GM12875 (cell line): ENCODE measurements at regions not wholly inside any gene's neighbourhood (a gene's known extent, or its start where the extent isn't known, plus 50 kb on each side); places are given as distances from the start of the nearest gene placed in this dataset.

Source experiments
- H3K4me3 ChIP-seq: one replicate; pipeline ENCODE4 v1.5.1; 2011; ENCODE audit warnings: low read depth, low read length, control low read depth
- TF ChIP-seq, protein P1 (sequence below): IDR thresholded peaks from 2 replicates; pipeline ENCODE4 v1.5.1; 2011; ENCODE audit warnings: low read depth, mild to moderate bottlenecking, control low read depth, inconsistent platforms, low read length, moderate library complexity, borderline replicate concordance; ENCODE audit not compliant: insufficient read depth

DNA sequence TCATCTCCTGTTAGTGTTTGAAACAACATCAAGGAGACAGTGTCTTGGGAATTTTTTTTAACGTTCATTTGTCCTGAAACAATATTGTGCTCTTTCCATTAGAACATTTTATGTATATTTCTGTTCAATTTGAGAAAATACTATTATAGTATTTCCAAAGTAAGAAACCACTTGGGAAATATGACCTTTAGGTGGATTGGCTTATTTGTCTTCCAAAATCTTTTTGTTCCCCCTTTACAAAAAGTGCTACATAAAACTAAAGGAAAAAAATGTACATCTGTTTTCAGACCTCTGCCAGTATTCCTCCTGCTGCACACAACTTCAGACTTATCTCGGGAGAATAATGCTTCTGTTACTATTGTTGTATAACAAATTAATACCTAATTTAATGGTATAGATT lies 165.9 kb upstream of the AGTR1 start:
- TF ChIP-seq, protein P1, sequence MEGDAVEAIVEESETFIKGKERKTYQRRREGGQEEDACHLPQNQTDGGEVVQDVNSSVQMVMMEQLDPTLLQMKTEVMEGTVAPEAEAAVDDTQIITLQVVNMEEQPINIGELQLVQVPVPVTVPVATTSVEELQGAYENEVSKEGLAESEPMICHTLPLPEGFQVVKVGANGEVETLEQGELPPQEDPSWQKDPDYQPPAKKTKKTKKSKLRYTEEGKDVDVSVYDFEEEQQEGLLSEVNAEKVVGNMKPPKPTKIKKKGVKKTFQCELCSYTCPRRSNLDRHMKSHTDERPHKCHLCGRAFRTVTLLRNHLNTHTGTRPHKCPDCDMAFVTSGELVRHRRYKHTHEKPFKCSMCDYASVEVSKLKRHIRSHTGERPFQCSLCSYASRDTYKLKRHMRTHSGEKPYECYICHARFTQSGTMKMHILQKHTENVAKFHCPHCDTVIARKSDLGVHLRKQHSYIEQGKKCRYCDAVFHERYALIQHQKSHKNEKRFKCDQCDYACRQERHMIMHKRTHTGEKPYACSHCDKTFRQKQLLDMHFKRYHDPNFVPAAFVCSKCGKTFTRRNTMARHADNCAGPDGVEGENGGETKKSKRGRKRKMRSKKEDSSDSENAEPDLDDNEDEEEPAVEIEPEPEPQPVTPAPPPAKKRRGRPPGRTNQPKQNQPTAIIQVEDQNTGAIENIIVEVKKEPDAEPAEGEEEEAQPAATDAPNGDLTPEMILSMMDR, result no peak
- H3K4me3 ChIP-seq, result no peak overlapping the region

DNA sequence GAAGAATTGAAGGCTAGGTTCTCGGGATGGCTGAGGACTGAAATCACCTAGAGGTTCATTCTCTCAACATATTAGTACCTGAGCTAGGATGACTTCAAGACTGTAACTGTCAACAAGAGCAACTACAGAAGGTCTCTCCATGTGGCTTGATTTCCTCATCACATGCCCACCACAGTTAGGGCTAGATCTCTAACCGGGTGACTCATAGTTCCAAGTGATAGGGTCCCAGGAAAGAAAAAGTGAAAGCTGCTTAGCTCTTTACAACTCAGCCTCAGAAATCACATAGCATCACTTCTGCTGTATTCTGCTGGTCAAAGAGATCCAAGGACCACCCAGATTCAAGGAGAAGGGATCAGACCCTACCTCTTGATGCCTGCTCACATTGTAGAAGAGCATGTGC lies 165.4 kb upstream of the AGTR1 start:
- H3K4me3 ChIP-seq, result no peak overlapping the region
- TF ChIP-seq, protein P1, result no peak

DNA sequence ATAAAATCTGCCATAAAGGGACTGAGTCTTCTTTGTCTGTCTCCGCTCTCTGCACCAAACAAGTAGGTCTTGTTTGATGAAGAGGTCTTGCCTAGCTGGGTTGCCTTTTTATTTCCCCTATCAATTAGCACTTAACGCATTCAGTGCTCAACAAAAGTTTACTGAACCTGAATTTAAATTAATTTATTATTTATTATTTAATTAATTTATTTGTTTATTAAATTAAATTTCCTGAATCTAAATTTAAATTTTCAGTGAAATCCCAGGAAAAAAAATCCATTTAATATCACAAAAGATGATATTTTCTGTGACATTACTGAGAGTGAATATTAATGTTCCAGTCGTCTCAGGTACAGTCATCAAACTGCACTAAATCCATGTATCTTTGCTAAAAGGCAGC lies 164.9 kb upstream of the AGTR1 start:
- TF ChIP-seq, protein P1, result no peak

DNA sequence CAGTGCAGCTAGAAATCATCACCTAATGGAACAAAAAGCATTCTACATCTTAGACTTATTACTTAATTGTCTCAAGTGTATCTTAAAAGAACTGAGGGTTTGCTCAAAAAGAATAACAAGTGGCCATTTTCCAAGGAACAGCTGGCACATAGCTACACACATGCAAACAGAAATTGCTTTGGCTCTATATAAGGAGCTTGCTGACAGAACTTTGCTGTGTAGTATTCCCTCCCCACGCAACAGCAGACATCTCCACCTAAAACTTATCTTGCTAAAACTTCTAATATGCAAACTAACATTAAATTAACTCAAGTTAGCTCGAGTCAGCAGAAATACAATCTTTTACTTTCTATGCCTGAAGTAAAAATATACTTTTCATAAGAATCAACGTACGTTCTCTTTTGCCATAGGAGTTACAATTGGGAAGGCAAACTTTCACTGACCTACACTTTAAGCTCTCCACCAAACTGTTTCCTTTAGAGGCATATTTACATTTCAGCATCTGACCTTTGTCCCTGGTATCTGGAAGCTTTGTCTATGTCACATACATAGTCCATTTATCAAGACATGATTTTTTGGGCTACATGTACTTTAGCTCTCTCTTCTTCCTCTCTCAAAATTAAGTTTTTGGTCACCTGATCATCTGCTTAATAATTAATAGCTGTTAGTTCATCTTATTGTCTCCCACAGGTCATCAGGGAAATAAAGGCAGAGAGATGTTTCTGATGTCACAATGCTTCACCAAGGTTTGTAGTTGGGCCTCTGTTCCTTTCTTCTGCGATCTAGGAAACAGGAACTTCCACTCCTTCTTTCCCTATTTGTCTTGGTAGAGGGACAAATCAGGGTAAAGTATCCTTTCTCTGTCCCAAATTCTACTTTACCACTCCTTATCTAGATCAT lies 163.4 kb upstream of the AGTR1 start:
- no peak overlapping the region for H3K4me3 ChIP-seq
- TF ChIP-seq, protein P1, result no peak

More for the DNA sequence above, 164.9 kb upstream of the AGTR1 start:
- no peak overlapping the region for H3K4me3 ChIP-seq

DNA sequence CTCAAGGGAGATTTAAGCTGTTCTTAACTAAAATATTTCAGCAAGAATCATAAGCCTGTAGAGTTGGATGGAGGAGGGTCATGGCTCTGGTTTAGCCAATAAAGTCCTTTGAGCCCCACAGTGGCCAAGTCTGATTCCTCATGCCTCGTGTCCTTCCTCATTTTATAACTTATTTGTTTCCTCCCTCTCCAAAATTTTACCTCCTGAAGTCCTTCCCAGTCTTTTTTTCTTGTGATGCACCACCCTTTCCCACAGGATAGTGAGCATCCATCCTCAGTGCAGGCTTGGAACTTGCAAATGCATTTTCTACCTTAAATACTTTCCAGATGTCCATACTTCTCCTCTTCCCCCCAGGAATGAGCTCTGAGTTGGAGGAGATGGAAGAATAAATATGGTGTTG lies 162.7 kb upstream of the AGTR1 start:
- TF ChIP-seq, protein P1, result no peak
- no peak overlapping the region for H3K4me3 ChIP-seq

DNA sequence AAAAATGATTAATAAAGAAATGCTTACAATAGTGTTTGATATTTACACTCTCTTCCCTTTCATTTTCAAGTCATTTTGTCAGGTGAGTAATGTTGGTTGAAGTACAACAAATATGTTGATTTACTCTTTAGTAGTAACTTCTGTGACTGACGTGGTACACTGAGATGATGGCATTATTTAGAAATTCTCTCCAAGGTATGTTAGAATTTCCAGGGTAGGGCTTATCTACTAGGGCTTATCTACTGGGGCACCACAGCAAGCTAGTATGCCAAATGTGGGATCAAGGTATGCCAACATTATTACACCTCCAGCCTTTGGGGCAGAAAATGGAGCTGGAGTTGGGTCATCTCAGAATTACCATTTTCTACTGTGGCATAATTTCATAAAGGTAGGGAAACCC lies 157.4 kb upstream of the AGTR1 start:
- H3K4me3 ChIP-seq, result no peak overlapping the region
- TF ChIP-seq, protein P1, result no peak

DNA sequence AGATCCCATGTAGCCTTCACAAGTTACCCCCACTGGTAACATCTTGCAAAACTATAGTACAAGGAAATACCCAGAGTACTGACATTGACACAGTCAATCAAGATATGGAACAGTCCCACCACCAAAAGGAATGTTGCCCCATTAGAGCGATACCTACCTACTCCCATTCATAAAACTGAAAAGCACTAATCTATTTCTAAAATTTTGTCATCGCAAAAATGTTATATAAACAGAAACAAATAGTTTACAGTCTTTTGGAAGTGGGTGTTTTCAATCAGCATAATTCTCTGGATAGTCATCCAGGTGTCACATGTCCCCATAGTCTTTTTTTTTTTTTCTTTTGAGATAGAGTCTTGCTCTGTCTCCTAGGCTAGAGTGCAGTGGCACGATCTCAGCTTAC lies 156.9 kb upstream of the AGTR1 start:
- TF ChIP-seq, protein P1, result no peak
- H3K4me3 ChIP-seq, result no peak overlapping the region
